K562 (cell line): ENCODE measurements at regions not wholly inside any gene's neighbourhood (a gene's known extent, or its start where the extent isn't known, plus 50 kb on each side); places are given as distances from the start of the nearest gene placed in this dataset.

Experiments
- ATAC-seq: fragments of 200-7000 bp; cut with Tn5 transposase; 3 replicates; pipeline ENCODE4 v1.9.1; 2020; ENCODE audit warnings: moderate library complexity
- BruUV-seq: library from RNA; stranded (reverse); fragments of 400-500 nt; replicated peaks from 2 replicates; lab custom pipeline; 2021; lab: Mats Ljungman, UMichigan
- CTCF ChIA-PET: fragments of 300-600 bp; formaldehyde crosslinking; extraction: SDS; loops from one replicate; lab custom pipeline; 2021; ENCODE audit warnings: low intra/inter-chr PET ratio; lab: Yijun Ruan, JAX
- POLR2A ChIA-PET: fragments of 300-600, 350-650 bp; sonication (Branson Sonifier 250); formaldehyde crosslinking; extraction: SDS; loops from one replicate; lab custom pipeline; 2021; ENCODE audit warnings: antibody characterized with exemption, inconsistent platforms; lab: Yijun Ruan, JAX
- DNase-seq, 4 experiments: peaks; one replicate each; pipeline versions ENCODE4 v3.0.0 to v3.0.0-alpha.2; 2011 to 2018; ENCODE audit warnings: low spot score in 3 of 4, mixed read lengths in 3 of 4; ENCODE audit errors: extremely low read depth in 1 of 4
- FAIRE-seq: peaks from 2 replicates; lab custom pipeline; 2011; peaks lifted over from hg19 to GRCh38; lab: Jason Lieb, UNC
- H2AFZ ChIP-seq: 2 replicates; pipeline ENCODE4 v1.6.0; 2011; ENCODE audit warnings: low read depth, low read length, control low read depth, inconsistent platforms
- H3K27ac ChIP-seq: fragments of 200-600 bp; 3 replicates; pipeline ENCODE4 v1.8.0; 2011; ENCODE audit warnings: low read depth, mild to moderate bottlenecking, control low read depth, inconsistent platforms, low read length, moderate library complexity, mixed read lengths; ENCODE audit errors: extremely low read depth
- H3K27me3 ChIP-seq, 2 experiments: fragments of 300-600 bp in 1 of 2; 2 replicates in 1 of 2; 3 replicates in 1 of 2; pipeline versions ENCODE4 v1.6.0 to v1.8.0; 2011; ENCODE audit warnings: inconsistent platforms in 2 of 2, low read length in 2 of 2, mild to moderate bottlenecking in 1 of 2, mixed read lengths in 1 of 2, moderate library complexity in 1 of 2; ENCODE audit not compliant: control insufficient read depth in 2 of 2, insufficient read depth in 2 of 2
- H3K36me3 ChIP-seq: fragments of 300-600 bp; 3 replicates; pipeline ENCODE4 v1.8.0; 2011; ENCODE audit warnings: mild to moderate bottlenecking, low read length, inconsistent platforms; ENCODE audit not compliant: control insufficient read depth, insufficient read depth
- H3K4me1 ChIP-seq, 2 experiments: fragments of 200-600 bp in 1 of 2; replicated peaks in 1 of 2; 2 replicates in 1 of 2; 3 replicates in 1 of 2; pipeline versions ENCODE4 v1.5.1 to v1.8.0; 2011; ENCODE audit warnings: inconsistent platforms in 2 of 2, low read length in 2 of 2, mild to moderate bottlenecking in 1 of 2, mixed read lengths in 1 of 2, moderate library complexity in 1 of 2; ENCODE audit not compliant: control insufficient read depth in 2 of 2, insufficient read depth in 2 of 2
- H3K4me2 ChIP-seq: 2 replicates; pipeline ENCODE4 v1.6.1; 2011; ENCODE audit warnings: low read length, control low read depth, inconsistent platforms, mixed read lengths; ENCODE audit not compliant: insufficient read depth
- H3K4me3 ChIP-seq: fragments of 200-600 bp; sonication (generic), shearing (Covaris generic); 2 replicates; pipeline ENCODE4 v1.5.1; 2016; ENCODE audit warnings: control low read depth, inconsistent platforms
- H3K79me2 ChIP-seq: fragments of 200-600 bp; 3 replicates; pipeline ENCODE4 v1.8.0; 2011; ENCODE audit warnings: low read length, inconsistent platforms; ENCODE audit not compliant: control insufficient read depth, insufficient read depth
- H3K9ac ChIP-seq, 2 experiments: 2 replicates each; pipeline versions ENCODE4 v1.6.0 to v1.6.1; 2011; ENCODE audit warnings: low read depth in 2 of 2, low read length in 2 of 2, control low read depth in 1 of 2, inconsistent platforms in 1 of 2, mild to moderate bottlenecking in 1 of 2, mixed read lengths in 1 of 2; ENCODE audit not compliant: insufficient read depth in 1 of 2
- H3K9me1 ChIP-seq: one replicate; pipeline ENCODE4 v1.6.0; 2011; ENCODE audit warnings: inconsistent platforms, mild to moderate bottlenecking, low read length, moderate library complexity; ENCODE audit not compliant: control insufficient read depth, insufficient read depth
- H3K9me3 ChIP-seq: replicated peaks from 2 replicates; pipeline ENCODE4 v1.5.1; 2011; ENCODE audit warnings: low read depth, low read length, inconsistent platforms; ENCODE audit not compliant: control insufficient read depth, insufficient read depth
- H4K20me1 ChIP-seq: replicated peaks from 2 replicates; pipeline ENCODE4 v1.6.1; 2011; ENCODE audit warnings: low read length, inconsistent platforms, mixed read lengths; ENCODE audit not compliant: control insufficient read depth, insufficient read depth
- ARID3B ChIP-seq: fragments of 250-450 bp; sonication (Bioruptor Pico); IDR thresholded peaks from 2 replicates; pipeline ENCODE4 v1.4.0; 2020; ENCODE audit warnings: borderline replicate concordance
- ATF7 ChIP-seq: fragments of 450-650 bp; IDR thresholded peaks from 2 replicates; pipeline ENCODE4 v1.7.1; 2014; ENCODE audit warnings: mild to moderate bottlenecking, moderate library complexity
- CEBPG ChIP-seq, 3 experiments: fragments of 200-800 bp in 1 of 3; sonication (Bioruptor generic) in 1 of 3; sonication (generic) in 1 of 3; formaldehyde crosslinking in 1 of 3; IDR thresholded peaks in 2 of 3; conservative IDR thresholded peaks in 1 of 3; 2 replicates each; pipeline versions ENCODE4 v1.6.1 to v1.8.0; 2016 to 2022; ENCODE audit warnings: missing compliant biosample characterization in 2 of 3, missing genetic modification characterization in 2 of 3, mild to moderate bottlenecking in 1 of 3, missing genetic modification reagents in 1 of 3
- EHMT2 ChIP-seq: fragments of 450-650 bp; IDR thresholded peaks from 2 replicates; pipeline ENCODE4 v1.6.1; 2018; ENCODE audit warnings: antibody characterized with exemption
- ERF ChIP-seq: fragments of 450-650 bp; formaldehyde crosslinking; IDR thresholded peaks from 2 replicates; pipeline ENCODE4 v1.4.0; 2020; ENCODE audit warnings: mild to moderate bottlenecking, mixed read lengths
- MAX ChIP-seq: sonication (generic); formaldehyde crosslinking; IDR thresholded peaks from 2 replicates; pipeline ENCODE4 v1.9.0; 2022; ENCODE audit warnings: mild to moderate bottlenecking, missing genetic modification reagents
- MEF2A ChIP-seq: IDR thresholded peaks from 2 replicates; pipeline ENCODE4 v1.6.1; 2011; ENCODE audit warnings: low read depth, mild to moderate bottlenecking, low read length, moderate library complexity; ENCODE audit not compliant: control insufficient read depth
- NR2C1 ChIP-seq, 2 experiments: fragments of 450-650 bp; IDR thresholded peaks; 2 replicates each; pipeline ENCODE4 v1.6.1; 2017; ENCODE audit warnings: mild to moderate bottlenecking in 2 of 2, antibody characterized with exemption in 1 of 2, inconsistent platforms in 1 of 2, missing compliant biosample characterization in 1 of 2, missing genetic modification characterization in 1 of 2
- SMC3 ChIP-seq: conservative IDR thresholded peaks from 2 replicates; pipeline ENCODE4 v1.6.1; 2011; ENCODE audit warnings: low read depth, low read length, improper control_type of control experiment; ENCODE audit not compliant: insufficient read depth
- TCF7L2 ChIP-seq: fragments of 150-350 bp; IDR thresholded peaks from 2 replicates; pipeline ENCODE4 v1.6.1; 2016; ENCODE audit warnings: low read depth, mild to moderate bottlenecking, low read length, moderate library complexity
- TFAM ChIP-seq: fragments of 250-450 bp; sonication (Bioruptor Pico); conservative IDR thresholded peaks from 2 replicates; pipeline ENCODE4 v1.5.0; 2021; ENCODE audit warnings: mild to moderate bottlenecking, moderate library complexity
- WGBS: fragments of 100-300 bp; shearing (Covaris generic); methylation state at CpG from one replicate; pipeline ENCODE4 v1.1.6; 2016; ENCODE audit warnings: low coverage, mixed read lengths; ENCODE audit not compliant: insufficient coverage; ENCODE audit errors: missing lambda C conversion rate; 5-methylcytosine and 5-hydroxymethylcytosine counted together
- in situ Hi-C: fragments of 300-500 bp; cut with MboI; formaldehyde crosslinking; loops from 4 replicates; pipeline ENCODE4 v1.15.0; 2018; ENCODE audit warnings: inconsistent platforms, mixed read lengths
- intact Hi-C: fragments of 100-400 bp; cut with micrococcal nuclease; formaldehyde crosslinking; loops from 2 replicates; pipeline ENCODE4 v1.14.2; 2022
- TF ChIP-seq, protein P1 (sequence below): sonication (generic); formaldehyde crosslinking; IDR thresholded peaks from 2 replicates; pipeline ENCODE4 v1.8.1; 2023; ENCODE audit warnings: missing genetic modification reagents, mild to moderate bottlenecking, borderline replicate concordance

GRCh38 chr22:47422736-47423135 is 660.3 kb downstream of the TBC1D22A start (continued):
- TF ChIP-seq SMC3, result no peak
- no peak for TF ChIP-seq EHMT2
- TF ChIP-seq, protein P1, sequence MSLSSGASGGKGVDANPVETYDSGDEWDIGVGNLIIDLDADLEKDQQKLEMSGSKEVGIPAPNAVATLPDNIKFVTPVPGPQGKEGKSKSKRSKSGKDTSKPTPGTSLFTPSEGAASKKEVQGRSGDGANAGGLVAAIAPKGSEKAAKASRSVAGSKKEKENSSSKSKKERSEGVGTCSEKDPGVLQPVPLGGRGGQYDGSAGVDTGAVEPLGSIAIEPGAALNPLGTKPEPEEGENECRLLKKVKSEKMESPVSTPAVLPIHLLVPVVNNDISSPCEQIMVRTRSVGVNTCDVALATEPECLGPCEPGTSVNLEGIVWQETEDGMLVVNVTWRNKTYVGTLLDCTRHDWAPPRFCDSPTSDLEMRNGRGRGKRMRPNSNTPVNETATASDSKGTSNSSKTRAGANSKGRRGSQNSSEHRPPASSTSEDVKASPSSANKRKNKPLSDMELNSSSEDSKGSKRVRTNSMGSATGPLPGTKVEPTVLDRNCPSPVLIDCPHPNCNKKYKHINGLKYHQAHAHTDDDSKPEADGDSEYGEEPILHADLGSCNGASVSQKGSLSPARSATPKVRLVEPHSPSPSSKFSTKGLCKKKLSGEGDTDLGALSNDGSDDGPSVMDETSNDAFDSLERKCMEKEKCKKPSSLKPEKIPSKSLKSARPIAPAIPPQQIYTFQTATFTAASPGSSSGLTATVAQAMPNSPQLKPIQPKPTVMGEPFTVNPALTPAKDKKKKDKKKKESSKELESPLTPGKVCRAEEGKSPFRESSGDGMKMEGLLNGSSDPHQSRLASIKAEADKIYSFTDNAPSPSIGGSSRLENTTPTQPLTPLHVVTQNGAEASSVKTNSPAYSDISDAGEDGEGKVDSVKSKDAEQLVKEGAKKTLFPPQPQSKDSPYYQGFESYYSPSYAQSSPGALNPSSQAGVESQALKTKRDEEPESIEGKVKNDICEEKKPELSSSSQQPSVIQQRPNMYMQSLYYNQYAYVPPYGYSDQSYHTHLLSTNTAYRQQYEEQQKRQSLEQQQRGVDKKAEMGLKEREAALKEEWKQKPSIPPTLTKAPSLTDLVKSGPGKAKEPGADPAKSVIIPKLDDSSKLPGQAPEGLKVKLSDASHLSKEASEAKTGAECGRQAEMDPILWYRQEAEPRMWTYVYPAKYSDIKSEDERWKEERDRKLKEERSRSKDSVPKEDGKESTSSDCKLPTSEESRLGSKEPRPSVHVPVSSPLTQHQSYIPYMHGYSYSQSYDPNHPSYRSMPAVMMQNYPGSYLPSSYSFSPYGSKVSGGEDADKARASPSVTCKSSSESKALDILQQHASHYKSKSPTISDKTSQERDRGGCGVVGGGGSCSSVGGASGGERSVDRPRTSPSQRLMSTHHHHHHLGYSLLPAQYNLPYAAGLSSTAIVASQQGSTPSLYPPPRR (CRISPR knock-in tag), result no peak
- TF ChIP-seq ATF7, result no peak
- no peak for TF ChIP-seq MEF2A
- no peak for TF ChIP-seq TFAM (CRISPR knock-in tag)

DNA sequence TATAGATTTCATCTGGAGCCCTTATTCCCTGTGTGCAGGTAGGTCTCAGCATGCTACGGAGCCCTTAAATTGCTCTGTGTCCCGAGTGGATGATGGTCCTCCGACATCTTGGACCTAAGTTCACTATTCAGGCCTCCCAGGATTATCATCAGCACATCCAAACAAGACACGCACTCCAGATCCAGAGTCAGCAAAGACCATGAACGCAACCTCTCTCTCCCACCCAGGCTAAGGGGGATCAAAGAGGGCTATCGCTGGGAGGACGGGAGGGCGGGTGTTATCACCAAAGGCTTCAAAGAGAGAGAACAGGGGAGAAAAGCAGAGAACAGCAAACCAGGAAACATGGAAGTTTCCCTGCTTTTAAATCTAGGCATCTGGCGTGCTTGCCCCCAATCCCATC is 659.4 kb downstream of the TBC1D22A start:
- Histone ChIP-seq H3K9me1 (no peaks in the 10 kb centered on the region), H3K4me3 (no peak overlapping the region), H2AFZ (no peak overlapping the region), H3K4me2 (no peak overlapping the region), H3K36me3 (no peaks in the 10 kb centered on the region), H4K20me1 (no peaks in the 10 kb centered on the region), H3K27me3 (peaks cover 0 to 5% of the 10 kb centered on the region in 2 experiments; a peak in 1 of 5 replicates), H3K9ac (no peak overlapping the region), H3K9me3 (no peaks in the 10 kb centered on the region), H3K79me2 (no peaks in the 10 kb centered on the region), H3K4me1 (no peaks in the 10 kb centered on the region), H3K27ac (no peak overlapping the region)
- ATAC-seq, result no peak
- in situ Hi-C loops (no loop called here), intact Hi-C loops (no loop called here)
- WGBS, result 0% methylated on average over 8 of the region's 9 CpGs
- FAIRE-seq, result no peak
- CTCF ChIA-PET, result no interaction called here
- no peak for DNase-seq
- POLR2A ChIA-PET, result no interaction called here
- no TSS peak for BruUV-seq
- TF ChIP-seq TCF7L2 (no peak), CEBPG (CRISPR knock-in tag; IDR thresholded peaks at IDR 0.05) (no peak), CEBPG (tag; conservative IDR thresholded peaks at IDR 0.05 in 1 of 2, IDR thresholded peaks at IDR 0.05 in 1 of 2) (no peak), ARID3B (CRISPR knock-in tag) (no peak), MAX (CRISPR knock-in tag) (no peak), ERF (no peak), NR2C1 (IDR thresholded peaks at IDR 0.05) (no peak), NR2C1 (tag; IDR thresholded peaks at IDR 0.05) (no peak)
